ENCODE measurements at regions not wholly inside any gene's neighbourhood (a gene's known extent, or its start where the extent isn't known, plus 50 kb on each side); places are given as distances from the start of the nearest gene placed in this dataset.
"Not testable (repeated sequence)": the region's sequence is repeated elsewhere in the genome, so short reads cannot be mapped to it uniquely, and the experiment has no call there.

DNA sequence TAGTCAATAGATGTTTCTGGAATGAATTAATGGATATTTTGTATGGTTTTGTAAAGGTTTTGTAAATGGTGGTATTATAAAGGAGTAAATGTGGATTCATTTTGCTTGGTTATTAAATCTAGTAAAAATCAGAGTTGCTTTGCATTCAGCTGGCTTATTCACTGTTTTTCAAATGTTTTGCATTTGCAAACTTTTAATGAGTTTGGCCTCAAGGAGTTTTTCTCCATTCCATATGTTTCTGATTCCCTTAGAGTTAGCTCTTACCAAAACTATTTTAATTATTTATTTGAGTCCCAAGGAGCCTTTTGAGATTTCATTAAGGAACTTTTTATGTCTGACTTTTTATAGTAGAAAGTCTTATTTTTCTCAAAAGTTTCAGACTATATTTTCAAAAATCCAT is 992.2 kb downstream of the DIPK2A start:
- Histone ChIP-seq H3K27ac (no peak overlapping the region), H3K36me3 (no peaks in the 10 kb centered on the region), H3K4me3 (no peak overlapping the region), H3K27me3 (no peaks in the 10 kb centered on the region), H3K4me1 (no peaks in the 10 kb centered on the region), H3K9me3 (no peaks in the 10 kb centered on the region)
- TF ChIP-seq, protein P1, sequence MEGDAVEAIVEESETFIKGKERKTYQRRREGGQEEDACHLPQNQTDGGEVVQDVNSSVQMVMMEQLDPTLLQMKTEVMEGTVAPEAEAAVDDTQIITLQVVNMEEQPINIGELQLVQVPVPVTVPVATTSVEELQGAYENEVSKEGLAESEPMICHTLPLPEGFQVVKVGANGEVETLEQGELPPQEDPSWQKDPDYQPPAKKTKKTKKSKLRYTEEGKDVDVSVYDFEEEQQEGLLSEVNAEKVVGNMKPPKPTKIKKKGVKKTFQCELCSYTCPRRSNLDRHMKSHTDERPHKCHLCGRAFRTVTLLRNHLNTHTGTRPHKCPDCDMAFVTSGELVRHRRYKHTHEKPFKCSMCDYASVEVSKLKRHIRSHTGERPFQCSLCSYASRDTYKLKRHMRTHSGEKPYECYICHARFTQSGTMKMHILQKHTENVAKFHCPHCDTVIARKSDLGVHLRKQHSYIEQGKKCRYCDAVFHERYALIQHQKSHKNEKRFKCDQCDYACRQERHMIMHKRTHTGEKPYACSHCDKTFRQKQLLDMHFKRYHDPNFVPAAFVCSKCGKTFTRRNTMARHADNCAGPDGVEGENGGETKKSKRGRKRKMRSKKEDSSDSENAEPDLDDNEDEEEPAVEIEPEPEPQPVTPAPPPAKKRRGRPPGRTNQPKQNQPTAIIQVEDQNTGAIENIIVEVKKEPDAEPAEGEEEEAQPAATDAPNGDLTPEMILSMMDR (IDR thresholded peaks at IDR 0.05) = no peak
- DNase-seq = no peak
- ATAC-seq = no peak
- no peak for FAIRE-seq
- intact Hi-C loops (cut with DNase I) = no loop called here

DNA sequence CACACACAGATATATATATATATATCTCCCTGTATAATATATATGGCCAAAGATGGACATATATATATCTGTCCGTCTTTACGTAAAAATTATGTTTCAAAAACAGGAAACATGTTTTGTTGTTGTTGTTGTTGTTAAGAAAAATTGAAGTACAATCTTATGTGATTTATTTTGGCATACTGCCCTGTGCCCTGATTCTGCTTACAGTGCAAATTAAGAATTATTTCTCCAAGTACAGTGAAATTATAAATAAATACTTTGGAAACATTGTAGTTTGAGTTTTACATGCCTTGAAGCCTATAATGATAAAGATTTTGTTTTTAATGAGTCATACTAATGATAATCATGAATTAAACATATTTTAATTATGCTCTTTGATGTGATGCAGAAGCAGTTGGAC is 994.9 kb downstream of the DIPK2A start:
- DNase-seq (no peak), ATAC-seq (no peak), FAIRE-seq (no peak)
- Histone ChIP-seq H3K4me1 (no peaks in the 10 kb centered on the region), H3K27me3 (no peaks in the 10 kb centered on the region), H3K4me3 (no peak overlapping the region), H3K27ac (no peak overlapping the region), H3K9me3 (no peaks in the 10 kb centered on the region), H3K36me3 (no peaks in the 10 kb centered on the region)
- 50 to 72% methylated on average over 2 of the region's 2 CpGs for WGBS, 2 donors
- TF ChIP-seq, protein P1 (IDR thresholded peaks at IDR 0.05) = no peak
- intact Hi-C loops (cut with DNase I) = no loop called here

DNA sequence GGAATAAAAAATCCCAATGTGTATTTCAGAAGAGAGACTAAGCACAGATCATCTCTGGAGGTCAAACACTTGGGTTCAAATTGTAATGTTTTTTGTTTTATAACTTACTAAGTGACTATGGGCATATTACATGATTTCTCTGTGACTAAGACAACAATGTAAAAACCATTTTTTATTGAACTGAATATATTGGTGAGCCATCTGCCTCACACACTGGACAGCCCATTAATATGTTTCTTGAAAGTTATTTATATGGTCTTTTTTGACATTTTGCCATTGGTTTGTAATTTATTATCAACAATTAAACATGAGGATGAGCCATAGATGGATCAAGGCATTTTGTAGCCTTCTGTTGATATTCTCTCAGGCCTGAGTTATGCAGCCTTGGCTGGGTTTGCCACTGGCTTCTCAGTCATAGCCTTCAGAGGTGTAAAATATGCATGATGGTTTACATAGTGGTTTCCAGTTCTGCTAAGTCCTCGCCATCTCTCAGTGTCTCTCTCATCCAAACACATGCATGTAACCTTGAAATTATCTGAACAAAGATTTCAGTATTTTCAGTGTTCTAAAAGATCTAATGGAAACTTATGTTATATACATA is 997.2 kb downstream of the DIPK2A start:
- TF ChIP-seq, protein P1 (IDR thresholded peaks at IDR 0.05) = no peak
- DNase-seq = no peak
- no peaks in the 10 kb centered on the region for H3K4me1 ChIP-seq
- no peaks in the 10 kb centered on the region for H3K9me3 ChIP-seq
- FAIRE-seq = no peak
- 71 to 83% methylated on average over 1 of the region's 1 CpG for WGBS, 2 donors
- H3K27ac ChIP-seq = no peak overlapping the region
- no peak for ATAC-seq
- H3K4me3 ChIP-seq = no peak overlapping the region
- intact Hi-C loops (cut with DNase I) = no loop called here
- H3K36me3 ChIP-seq = no peaks in the 10 kb centered on the region
- no peaks in the 10 kb centered on the region for H3K27me3 ChIP-seq

DNA sequence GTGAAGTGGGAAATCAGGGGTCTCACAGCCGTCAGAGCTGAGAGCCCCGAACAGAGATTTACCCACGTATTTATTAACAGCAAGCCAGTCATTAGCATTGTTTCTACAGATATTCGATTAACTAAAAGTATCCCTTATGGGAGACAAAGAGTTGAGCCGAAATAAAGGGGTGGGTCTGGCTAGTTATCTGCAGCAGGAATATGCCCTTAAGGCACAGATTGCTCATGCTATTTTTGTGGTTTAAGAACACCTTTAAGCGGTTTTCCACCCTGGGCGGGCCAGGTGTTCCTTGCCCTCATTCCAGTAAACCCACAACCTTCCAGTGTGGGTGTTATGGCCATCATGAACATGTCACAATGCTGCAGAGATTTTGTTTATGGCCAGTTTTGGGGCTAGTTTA is 1012.9 kb downstream of the DIPK2A start:
- FAIRE-seq, H3K4me3 ChIP-seq: not testable (repeated sequence)
- 76 to 85% methylated on average over 7 of the region's 7 CpGs for WGBS, 2 donors

DNA sequence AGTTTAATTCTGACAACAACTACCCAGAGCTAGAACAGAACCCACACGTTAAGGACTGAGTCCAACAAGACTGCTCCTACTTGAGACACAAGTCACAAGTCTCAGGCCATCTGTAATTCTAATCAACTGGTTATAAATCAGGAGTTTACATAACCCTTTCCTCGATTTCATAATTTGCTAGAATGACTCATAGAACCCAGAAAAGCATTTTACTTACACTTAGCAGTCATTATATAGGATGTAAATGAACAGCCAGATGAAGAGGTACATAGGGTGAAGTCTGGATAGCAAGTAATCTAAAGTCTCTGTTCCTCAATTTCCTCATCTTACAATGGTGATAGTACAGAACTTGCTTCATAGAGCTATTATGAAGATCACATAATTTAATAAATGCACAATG is 1018.2 kb downstream of the DIPK2A start:
- no peak for DNase-seq
- Histone ChIP-seq H3K27ac (no peak overlapping the region), H3K36me3 (no peaks in the 10 kb centered on the region), H3K9me3 (no peaks in the 10 kb centered on the region), H3K4me3 (no peak overlapping the region), H3K4me1 (no peaks in the 10 kb centered on the region), H3K27me3 (no peaks in the 10 kb centered on the region)
- intact Hi-C loops (cut with DNase I) = no loop called here
- no peak for ATAC-seq
- WGBS, 2 donors = 38 to 56% methylated on average over 2 of the region's 2 CpGs
- TF ChIP-seq, protein P1 (IDR thresholded peaks at IDR 0.05) = no peak
- FAIRE-seq = no peak

More for the DNA sequence above, 1012.9 kb downstream of the DIPK2A start:
- ATAC-seq; H3K27ac ChIP-seq; H3K36me3 ChIP-seq; H3K27me3 ChIP-seq; H3K9me3 ChIP-seq; DNase-seq; intact Hi-C loops (cut with DNase I); H3K4me1 ChIP-seq: not testable (repeated sequence)
